ENCODE measurements at regions not wholly inside any gene's neighbourhood (a gene's known extent, or its start where the extent isn't known, plus 50 kb on each side); places are given as distances from the start of the nearest gene placed in this dataset.

DNA sequence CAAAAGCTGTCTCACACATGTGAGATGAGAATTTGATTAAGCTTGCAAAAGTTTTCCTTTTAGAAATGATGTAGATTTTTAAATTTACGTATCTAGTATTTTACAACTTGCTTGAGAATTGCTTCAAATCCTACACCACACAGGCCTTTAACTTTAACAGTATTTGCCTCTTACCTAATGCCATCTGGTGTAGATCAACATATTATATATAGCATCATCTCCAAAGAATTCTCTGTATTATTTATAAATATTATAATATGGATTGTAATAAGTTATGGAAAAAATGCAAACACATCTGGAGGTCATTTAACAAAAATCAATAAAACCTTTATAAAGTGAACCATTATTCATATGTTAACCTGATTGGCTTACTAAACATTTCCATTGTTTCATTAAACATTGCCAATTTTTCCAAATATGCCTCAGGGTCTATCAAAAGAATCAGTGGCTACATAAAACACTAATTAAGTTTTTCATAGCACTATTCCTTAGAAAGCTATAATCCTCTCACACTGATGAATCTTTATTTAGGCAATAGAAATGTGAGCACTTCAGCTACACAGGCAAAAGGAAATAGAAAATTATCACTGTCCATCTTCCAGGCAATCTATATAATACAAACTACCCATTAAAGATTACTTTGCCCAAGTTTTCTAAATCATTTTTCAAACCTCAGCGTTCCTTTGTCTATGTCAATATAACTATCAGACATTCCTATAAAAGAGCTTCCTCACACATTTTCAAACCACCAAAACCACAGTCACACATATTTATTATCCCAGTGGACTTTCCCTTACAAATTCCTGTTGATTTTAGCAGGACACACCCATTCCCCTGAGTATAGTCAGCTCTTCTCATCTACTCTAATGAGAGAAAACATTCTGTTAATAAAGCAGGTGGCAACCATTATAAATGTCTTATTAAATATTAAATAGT, 83.5 kb upstream of the INTU start:
- no peak overlapping the region for H3K4me3 ChIP-seq
- no peak overlapping the region for H3K27ac ChIP-seq
- H3K4me1 ChIP-seq (ENCODE audit: insufficient read depth) = no peaks in the 10 kb centered on the region
- H3K9me3 ChIP-seq (ENCODE audit: low read depth) = no peaks in the 10 kb centered on the region
- peak; percentile 2 for DNase-seq
- H3K9me2 ChIP-seq (ENCODE audit: insufficient read depth) = no peaks in the 10 kb centered on the region
- no peaks in the 10 kb centered on the region for H3K36me3 ChIP-seq (ENCODE audit: low read depth)
- in situ Hi-C loops (cut with MboI) = no loop called here
- H3K4me2 ChIP-seq (ENCODE audit: unreplicated experiment) = no peak overlapping the region
- TF ChIP-seq EZH2 (IDR thresholded peaks at IDR 0.05; ENCODE audit: insufficient read depth, poor library complexity, severe bottlenecking) = no peak
- no peak for TF ChIP-seq EZH2phosphoT487 (IDR thresholded peaks at IDR 0.05; ENCODE audit: insufficient read depth, low read depth)
- no peaks in the 10 kb centered on the region for H3K27me3 ChIP-seq (replicated peaks; ENCODE audit: insufficient read depth)
- no peaks in the 10 kb centered on the region for H3K79me2 ChIP-seq (ENCODE audit: insufficient read depth)
- H2AFZ ChIP-seq = no peak overlapping the region
- WGBS, 2 experiments (ENCODE audit: low coverage in 1 of 2, low lambda C conversion rate in 2 of 2, missing lambda C conversion rate in 2 of 2) = 21 to 24% methylated on average over 2 of the region's 2 CpGs
- H3K9ac ChIP-seq = no peak overlapping the region
- H3F3A ChIP-seq (ENCODE audit: insufficient read depth) = no peaks in the 10 kb centered on the region
- H4K20me1 ChIP-seq (ENCODE audit: insufficient read depth) = no peaks in the 10 kb centered on the region

DNA sequence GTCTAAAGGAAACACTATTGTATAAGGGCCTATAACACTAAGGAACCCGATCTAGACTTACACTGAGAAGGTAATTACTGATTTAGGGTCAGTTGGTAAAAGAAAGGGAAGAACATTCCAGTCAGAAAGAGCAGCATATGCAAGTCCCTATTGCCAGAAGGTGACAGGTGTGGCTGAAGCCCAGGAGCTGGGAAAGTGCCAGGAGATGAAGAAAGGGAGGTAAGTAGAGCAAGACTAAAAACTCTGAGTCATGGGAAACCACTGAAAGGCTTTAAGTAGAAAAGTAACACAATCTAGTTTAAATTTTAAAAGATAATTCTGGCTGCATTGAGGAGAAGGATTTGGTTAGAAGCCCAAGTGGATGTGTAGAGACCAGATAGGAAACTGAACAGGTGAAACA, 77.7 kb upstream of the INTU start:
- no peak for DNase-seq
- no peak overlapping the region for H3K4me2 ChIP-seq (ENCODE audit: unreplicated experiment)
- no peak overlapping the region for H3K4me3 ChIP-seq
- H3K27me3 ChIP-seq (replicated peaks; ENCODE audit: insufficient read depth) = no peaks in the 10 kb centered on the region; the same call in 1 of the 2 replicates
- no peaks in the 10 kb centered on the region for H3K9me3 ChIP-seq (ENCODE audit: low read depth)
- H2AFZ ChIP-seq = no peak overlapping the region
- in situ Hi-C loops (cut with MboI) = no loop called here
- H3K27ac ChIP-seq = no peak overlapping the region
- no peaks in the 10 kb centered on the region for H4K20me1 ChIP-seq (ENCODE audit: insufficient read depth)
- no peaks in the 10 kb centered on the region for H3K36me3 ChIP-seq (ENCODE audit: low read depth)
- 17% methylated on average over 1 of the region's 1 CpG for WGBS, 2 experiments (ENCODE audit: low coverage in 1 of 2, low lambda C conversion rate in 2 of 2, missing lambda C conversion rate in 2 of 2)
- TF ChIP-seq EZH2 (IDR thresholded peaks at IDR 0.05; ENCODE audit: insufficient read depth, poor library complexity, severe bottlenecking) (no peak), EZH2phosphoT487 (IDR thresholded peaks at IDR 0.05; ENCODE audit: insufficient read depth, low read depth) (no peak)
- H3K9ac ChIP-seq = no peak overlapping the region
- H3F3A ChIP-seq (ENCODE audit: insufficient read depth) = no peaks in the 10 kb centered on the region
- H3K9me2 ChIP-seq (ENCODE audit: insufficient read depth) = no peaks in the 10 kb centered on the region
- no peaks in the 10 kb centered on the region for H3K79me2 ChIP-seq (ENCODE audit: insufficient read depth)
- H3K4me1 ChIP-seq (ENCODE audit: insufficient read depth) = no peaks in the 10 kb centered on the region

DNA sequence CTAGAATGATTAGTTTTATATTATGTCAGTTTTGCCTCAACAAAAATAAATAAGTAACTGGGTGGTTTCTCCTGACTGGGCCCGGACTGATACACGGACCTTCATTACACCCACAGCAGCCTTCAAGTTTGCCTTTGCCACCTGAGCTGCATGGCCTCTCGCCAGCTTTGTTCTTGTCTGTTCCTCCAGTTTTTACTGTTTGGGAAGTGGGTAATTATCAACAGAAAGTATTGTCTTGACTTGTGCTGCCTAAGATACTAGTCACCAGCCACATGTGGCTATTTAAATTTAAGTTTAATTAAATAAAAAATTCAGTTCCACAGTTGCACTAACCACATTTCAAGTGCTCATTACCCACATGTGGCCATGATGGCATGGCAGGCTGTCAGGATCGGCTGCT, 74.7 kb upstream of the INTU start:
- Histone ChIP-seq H4K20me1 (ENCODE audit: insufficient read depth) (no peaks in the 10 kb centered on the region), H3F3A (ENCODE audit: insufficient read depth) (no peaks in the 10 kb centered on the region), H3K9me3 (ENCODE audit: low read depth) (no peaks in the 10 kb centered on the region), H3K4me1 (ENCODE audit: insufficient read depth) (no peaks in the 10 kb centered on the region), H3K4me3 (no peak overlapping the region), H3K27me3 (replicated peaks; ENCODE audit: insufficient read depth) (no peaks in the 10 kb centered on the region; the same call in 1 of the 2 replicates), H3K27ac (no peak overlapping the region), H3K9ac (no peak overlapping the region), H3K36me3 (ENCODE audit: low read depth) (no peaks in the 10 kb centered on the region), H3K9me2 (ENCODE audit: insufficient read depth) (no peaks in the 10 kb centered on the region), H3K4me2 (ENCODE audit: unreplicated experiment) (no peak overlapping the region), H3K79me2 (ENCODE audit: insufficient read depth) (no peaks in the 10 kb centered on the region), H2AFZ (no peak overlapping the region)
- in situ Hi-C loops (cut with MboI) = no loop called here
- no peak for DNase-seq
- 65% methylated on average over 4 of the region's 4 CpGs for WGBS, 2 experiments (ENCODE audit: low coverage in 1 of 2, low lambda C conversion rate in 2 of 2, missing lambda C conversion rate in 2 of 2)
- TF ChIP-seq EZH2 (IDR thresholded peaks at IDR 0.05; ENCODE audit: insufficient read depth, poor library complexity, severe bottlenecking) (no peak), EZH2phosphoT487 (IDR thresholded peaks at IDR 0.05; ENCODE audit: insufficient read depth, low read depth) (no peak)

DNA sequence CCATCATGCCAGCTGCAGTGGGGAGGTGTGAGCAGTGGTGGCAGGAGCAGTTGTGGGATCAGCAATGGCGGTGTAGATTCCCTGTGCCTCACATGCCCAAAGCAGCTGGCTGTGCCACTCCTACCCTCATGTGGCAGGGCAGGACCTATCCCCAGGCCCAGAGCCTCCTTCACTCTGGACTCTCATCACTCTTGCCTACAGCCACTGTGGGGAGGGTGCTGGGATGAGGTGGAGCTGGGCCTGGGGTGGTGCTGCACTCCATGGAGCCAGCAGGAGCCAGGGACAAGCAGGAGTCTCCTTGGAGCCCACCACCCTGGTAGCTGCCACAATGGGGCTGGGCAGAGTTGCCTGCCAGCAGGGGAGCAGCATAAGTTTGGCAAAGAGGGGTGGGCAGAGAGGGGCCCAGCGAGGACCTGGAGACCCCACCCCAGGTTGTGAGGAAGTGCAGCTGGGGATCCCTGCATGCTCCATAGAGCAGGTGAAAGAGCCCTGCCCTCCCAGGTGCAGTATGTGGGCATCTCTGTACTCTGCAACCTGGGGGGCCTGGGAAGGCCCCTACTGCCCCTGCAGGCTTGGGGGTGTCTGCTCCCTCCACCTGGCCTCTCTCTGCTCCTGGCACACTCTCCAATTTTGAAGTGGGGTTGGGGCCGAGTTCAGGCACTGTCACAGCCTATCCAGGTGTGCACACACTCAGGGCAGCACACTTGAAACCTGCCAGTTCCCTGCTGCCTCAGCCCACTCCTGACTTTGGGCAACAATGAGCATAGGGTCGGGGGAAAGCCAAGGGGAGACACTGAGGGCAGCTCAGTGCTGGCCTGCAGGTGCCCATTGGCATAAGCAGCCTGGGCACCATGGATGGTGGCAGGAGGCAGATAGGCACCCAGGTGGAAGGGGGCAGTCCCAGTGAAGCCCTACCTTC, 74.0 kb upstream of the INTU start:
- Histone ChIP-seq H3K27ac (no peak overlapping the region), H3K9me3 (ENCODE audit: low read depth) (no peaks in the 10 kb centered on the region), H3K27me3 (replicated peaks; ENCODE audit: insufficient read depth) (no peaks in the 10 kb centered on the region; the same call in 1 of the 2 replicates), H3K4me1 (ENCODE audit: insufficient read depth) (no peaks in the 10 kb centered on the region), H3K4me2 (ENCODE audit: unreplicated experiment) (no peak overlapping the region), H3K36me3 (ENCODE audit: low read depth) (no peaks in the 10 kb centered on the region), H3K9ac (no peak overlapping the region), H2AFZ (no peak overlapping the region), H3K79me2 (ENCODE audit: insufficient read depth) (no peaks in the 10 kb centered on the region), H4K20me1 (ENCODE audit: insufficient read depth) (no peaks in the 10 kb centered on the region), H3K4me3 (no peak overlapping the region), H3K9me2 (ENCODE audit: insufficient read depth) (no peaks in the 10 kb centered on the region), H3F3A (ENCODE audit: insufficient read depth) (no peaks in the 10 kb centered on the region)
- TF ChIP-seq EZH2phosphoT487 (IDR thresholded peaks at IDR 0.05; ENCODE audit: insufficient read depth, low read depth) (no peak), EZH2 (IDR thresholded peaks at IDR 0.05; ENCODE audit: insufficient read depth, poor library complexity, severe bottlenecking) (no peak)
- in situ Hi-C loops (cut with MboI) = no loop called here
- WGBS, 2 experiments (ENCODE audit: low coverage in 1 of 2, low lambda C conversion rate in 2 of 2, missing lambda C conversion rate in 2 of 2) = 38 to 43% methylated on average over 3 to 4 of the region's 4 CpGs
- no peak for DNase-seq

All from GM23248 (cell line).